GM12878 (cell line): ENCODE measurements at regions not wholly inside any gene's neighbourhood (a gene's known extent, or its start where the extent isn't known, plus 50 kb on each side); places are given as distances from the start of the nearest gene placed in this dataset.

Experiments
- ATAC-seq: fragments of 200-7000 bp; cut with Tn5 transposase; 3 replicates; pipeline ENCODE4 v1.9.1; 2020; ENCODE audit warnings: mild to moderate bottlenecking, moderate library complexity
- BruUV-seq: library from RNA; stranded (reverse); fragments of 400-500 nt; replicated peaks from 2 replicates; lab custom pipeline; 2021; lab: Mats Ljungman, UMichigan
- CTCF ChIA-PET: fragments of 300-600 bp; sonication (Branson Sonifier 250); formaldehyde crosslinking; extraction: SDS; loops from one replicate; lab custom pipeline; 2021; ENCODE audit warnings: inconsistent platforms; lab: Yijun Ruan, JAX
- POLR2A ChIA-PET: fragments of 350-600 bp; formaldehyde crosslinking; extraction: SDS; loops from one replicate; lab custom pipeline; 2021; ENCODE audit warnings: inconsistent platforms; lab: Charles Lee
- RAD21 ChIA-PET: fragments of 300-600 bp; sonication (Branson Sonifier 250); formaldehyde crosslinking; loops from one replicate; lab custom pipeline; 2023; ENCODE audit warnings: antibody characterized with exemption; ENCODE audit not compliant: unreplicated experiment; lab: Charles Lee
- SMC1A ChIA-PET: fragments of 300-600 bp; sonication (Branson Sonifier 250); formaldehyde crosslinking; loops from one replicate; lab custom pipeline; 2023; ENCODE audit not compliant: unreplicated experiment, uncharacterized antibody; lab: Charles Lee
- DNase-seq: peaks from one replicate; pipeline ENCODE4 v3.0.0-alpha.2; 2011; ENCODE audit warnings: low read depth, low spot score
- FAIRE-seq: peaks from 3 replicates; lab custom pipeline; 2011; peaks lifted over from hg19 to GRCh38; lab: Jason Lieb, UNC
- H2AFZ ChIP-seq: 2 replicates; pipeline ENCODE4 v1.6.0; 2011; ENCODE audit warnings: low read depth, low read length, control low read depth; ENCODE audit not compliant: control insufficient read depth
- H3K27ac ChIP-seq: 2 replicates; pipeline ENCODE4 v1.5.1; 2011; ENCODE audit warnings: control low read depth; ENCODE audit not compliant: control insufficient read depth, insufficient read depth
- H3K27me3 ChIP-seq, 2 experiments: replicated peaks in 1 of 2; 2 replicates each; pipeline versions ENCODE4 v1.6.0 to v1.6.1; 2011; ENCODE audit warnings: low read length in 1 of 2; ENCODE audit not compliant: control insufficient read depth in 2 of 2, insufficient read depth in 2 of 2
- H3K36me3 ChIP-seq, 2 experiments: 2 replicates each; pipeline ENCODE4 v1.5.1; 2011; ENCODE audit warnings: low read length in 1 of 2; ENCODE audit not compliant: control insufficient read depth in 2 of 2, insufficient read depth in 2 of 2
- H3K4me1 ChIP-seq: 2 replicates; pipeline ENCODE4 v1.6.1; 2011; ENCODE audit warnings: mild to moderate bottlenecking, low read length, moderate library complexity, mixed read lengths; ENCODE audit not compliant: control insufficient read depth, insufficient read depth
- H3K4me2 ChIP-seq: 2 replicates; pipeline ENCODE4 v1.6.0; 2011; ENCODE audit warnings: control low read depth; ENCODE audit not compliant: control insufficient read depth, insufficient read depth
- H3K4me3 ChIP-seq: fragments of 200-600 bp; sonication (generic); 2 replicates; pipeline ENCODE4 v1.5.1; 2016
- H3K79me2 ChIP-seq: 2 replicates; pipeline ENCODE4 v1.6.0; 2011; ENCODE audit warnings: low read length; ENCODE audit not compliant: control insufficient read depth, insufficient read depth
- H3K9ac ChIP-seq: 2 replicates; pipeline ENCODE4 v1.8.0; 2011; ENCODE audit warnings: low read length, control low read depth, mixed read lengths; ENCODE audit not compliant: control insufficient read depth, insufficient read depth
- H3K9me3 ChIP-seq: replicated peaks from 3 replicates; pipeline ENCODE4 v1.5.1; 2011; ENCODE audit warnings: mild to moderate bottlenecking, low read length; ENCODE audit not compliant: control insufficient read depth, insufficient read depth
- H4K20me1 ChIP-seq: 2 replicates; pipeline ENCODE4 v1.6.0; 2011; ENCODE audit not compliant: control insufficient read depth, insufficient read depth
- ESRRA ChIP-seq: IDR thresholded peaks from 2 replicates; pipeline ENCODE4 v1.6.1; 2012; ENCODE audit warnings: mild to moderate bottlenecking, low read length, improper control_type of control experiment
- ETV6 ChIP-seq, 2 experiments: fragments of 450-650 bp in 1 of 2; IDR thresholded peaks in 1 of 2; conservative IDR thresholded peaks in 1 of 2; 2 replicates each; pipeline ENCODE4 v1.6.1; 2014; ENCODE audit warnings: antibody characterized with exemption in 1 of 2, borderline replicate concordance in 1 of 2, low read depth in 1 of 2, mild to moderate bottlenecking in 1 of 2, moderate library complexity in 1 of 2
- FOXK2 ChIP-seq: fragments of 450-650 bp; IDR thresholded peaks from 2 replicates; pipeline ENCODE4 v1.6.1; 2017; ENCODE audit warnings: mild to moderate bottlenecking, moderate library complexity
- JUND ChIP-seq: IDR thresholded peaks from 2 replicates; pipeline ENCODE4 v1.6.1; 2012; ENCODE audit warnings: low read depth, mild to moderate bottlenecking, low read length, improper control_type of control experiment, moderate library complexity
- MEF2A ChIP-seq: IDR thresholded peaks from 2 replicates; pipeline ENCODE4 v1.6.1; 2011; ENCODE audit warnings: low read depth, mild to moderate bottlenecking, low read length, moderate library complexity; ENCODE audit not compliant: insufficient read depth
- MTA2 ChIP-seq: fragments of 450-650 bp; IDR thresholded peaks from 2 replicates; pipeline ENCODE4 v1.6.1; 2016; ENCODE audit warnings: low read depth, mild to moderate bottlenecking, moderate library complexity
- MXI1 ChIP-seq: fragments of 150-350 bp; IDR thresholded peaks from 2 replicates; pipeline ENCODE4 v1.6.1; 2011; ENCODE audit warnings: low read depth, mild to moderate bottlenecking, inconsistent platforms, low read length, improper control_type of control experiment
- RAD51 ChIP-seq: fragments of 450-650 bp; IDR thresholded peaks from 2 replicates; pipeline ENCODE4 v1.6.1; 2016; ENCODE audit warnings: moderate library complexity, mild to moderate bottlenecking, inconsistent platforms
- YY1 ChIP-seq: IDR thresholded peaks from 2 replicates; pipeline ENCODE4 v1.6.1; 2011; ENCODE audit warnings: low read depth, mild to moderate bottlenecking, low read length
- ZNF622 ChIP-seq: fragments of 450-650 bp; IDR thresholded peaks from 2 replicates; pipeline ENCODE4 v1.6.1; 2017; ENCODE audit warnings: mild to moderate bottlenecking, inconsistent platforms
- ZZZ3 ChIP-seq: IDR thresholded peaks from 2 replicates; pipeline ENCODE4 v1.6.1; 2011; ENCODE audit warnings: low read depth; ENCODE audit not compliant: control insufficient read depth, insufficient read length
- in situ Hi-C: fragments of 300-500 bp; cut with MboI; formaldehyde crosslinking; loops from 9 replicates; pipeline ENCODE4 v1.14.3; 2018; ENCODE audit warnings: mixed read lengths
- intact Hi-C: fragments of 100-400 bp; cut with micrococcal nuclease; formaldehyde crosslinking; loops from one replicate; pipeline ENCODE4 v1.14.2; 2022; ENCODE audit not compliant: unreplicated experiment

- in situ Hi-C loops (no loop called here), intact Hi-C loops (no loop called here)
- POLR2A ChIA-PET, result no interaction called here
- H3K4me2 ChIP-seq, result no peak overlapping the region
- no peak overlapping the region for H3K27ac ChIP-seq
- CTCF ChIA-PET, result no interaction called here
- H2AFZ ChIP-seq, result no peak overlapping the region
- RAD21 ChIA-PET, result no interaction called here
- H3K79me2 ChIP-seq, result no peaks in the 10 kb centered on the region
- ATAC-seq, result no peak
- TF ChIP-seq FOXK2, result no peak
- TF ChIP-seq ESRRA, result no peak
- TF ChIP-seq MXI1, result no peak
- no peak for TF ChIP-seq MEF2A
- no peak for TF ChIP-seq JUND
- TF ChIP-seq RAD51, result no peak
- TF ChIP-seq ETV6 (conservative IDR thresholded peaks at IDR 0.05 in 1 of 2, IDR thresholded peaks at IDR 0.05 in 1 of 2; ENCODE audit: borderline replicate concordance in 1 of 2, low read depth in 1 of 2), result no peak
- no peak for TF ChIP-seq ZNF622
- no peak for TF ChIP-seq YY1
- no peak for TF ChIP-seq MTA2
- TF ChIP-seq ZZZ3, result no peak
- no peak for DNase-seq
- SMC1A ChIA-PET, result interaction anchor here (1.1 kb wide), 1 partner anchor 9 kb away, joined by 3 read pairs; no protein-coding TSS in a partner anchor
- H4K20me1 ChIP-seq, result no peaks in the 10 kb centered on the region
- no peaks in the 10 kb centered on the region for H3K27me3 ChIP-seq
- FAIRE-seq, result no peak
- H3K4me3 ChIP-seq, result no peak overlapping the region
- no peak overlapping the region for H3K9ac ChIP-seq
- H3K4me1 ChIP-seq, result peaks cover 7% of the 10 kb centered on the region; the same call in 1 of the 2 replicates
- BruUV-seq, result no TSS peak
- no peaks in the 10 kb centered on the region for H3K9me3 ChIP-seq
- H3K36me3 ChIP-seq, result no peaks in the 10 kb centered on the region
Measured at GRCh38 chr16:72481419-72481818, 309.5 kb upstream of the PMFBP1 start.
